Mucosa of descending colon (tissue), 3 donors: ENCODE measurements at regions not wholly inside any gene's neighbourhood (a gene's known extent, or its start where the extent isn't known, plus 50 kb on each side); places are given as distances from the start of the nearest gene placed in this dataset.

Source experiments
- ATAC-seq: fragments of 200-7000 bp; cut with Tn5 transposase; one replicate; pipeline ENCODE4 v1.9.1; 2020; ENCODE audit warnings: mild to moderate bottlenecking, moderate library complexity
- DNase-seq, 3 donors: peaks; one replicate each; pipeline ENCODE4 v3.0.0-alpha.2; 2020
- H3K36me3 ChIP-seq: fragments of 200-600 bp; one replicate; pipeline ENCODE4 v1.8.0; 2021; ENCODE audit warnings: low read depth, mild to moderate bottlenecking
- H3K4me1 ChIP-seq: fragments of 200-600 bp; one replicate; pipeline ENCODE4 v1.8.0; 2021; ENCODE audit warnings: low read depth, mild to moderate bottlenecking
- H3K4me3 ChIP-seq: fragments of 200-600 bp; one replicate; pipeline ENCODE4 v1.8.0; 2021; ENCODE audit warnings: mild to moderate bottlenecking
- H3K9me3 ChIP-seq: fragments of 200-600 bp; one replicate; pipeline ENCODE4 v1.8.0; 2021; ENCODE audit warnings: mild to moderate bottlenecking
- CTCF ChIP-seq: fragments of 200-600 bp; IDR thresholded peaks from one replicate; pipeline ENCODE4 v1.8.0; 2022; ENCODE audit warnings: antibody characterized with exemption, mild to moderate bottlenecking
- intact Hi-C, 2 donors: fragments of 100-400 bp; cut with DNase I in 1 of 2; cut with micrococcal nuclease in 1 of 2; formaldehyde crosslinking; loops; one replicate each; pipeline versions ENCODE4 v1.11.0 to v1.11.1; 2022; cut with DNase I, micrococcal nuclease
- donor health status: DM: no; HTN: no; CAD: no; lungs with moderate emphysema.
- donor health status: DM: no; HTN: no; CAD: no.
- donor health status: DM: no; HTN: yes; CAD: no.

GRCh38 chr3:84194029-84194428 lies 764.8 kb upstream of the CADM2 start:
- Histone ChIP-seq H3K36me3 (no peaks in the 10 kb centered on the region), H3K4me1 (no peaks in the 10 kb centered on the region), H3K9me3 (peaks cover 63% of the 10 kb centered on the region), H3K4me3 (no peak overlapping the region)
- DNase-seq (no peak), ATAC-seq (no peak)
- intact Hi-C loops: no loop called here
- no peak for TF ChIP-seq CTCF

GRCh38 chr3:84209474-84209873 lies 749.3 kb upstream of the CADM2 start:
- TF ChIP-seq CTCF: no peak

GRCh38 chr3:84223512-84223911 lies 735.3 kb upstream of the CADM2 start:
- no peak for TF ChIP-seq CTCF
- Histone ChIP-seq H3K9me3 (peaks cover 62% of the 10 kb centered on the region), H3K4me1 (no peaks in the 10 kb centered on the region), H3K36me3 (no peaks in the 10 kb centered on the region), H3K4me3 (no peak overlapping the region)
- intact Hi-C loops: no loop called here
- no peak for DNase-seq
- no peak for ATAC-seq

More at GRCh38 chr3:84209474-84209873, 749.3 kb upstream of the CADM2 start:
- ATAC-seq (no peak), DNase-seq (no peak)
- no peaks in the 10 kb centered on the region for H3K4me1 ChIP-seq
- H3K4me3 ChIP-seq: no peak overlapping the region
- H3K9me3 ChIP-seq: peaks cover 32% of the 10 kb centered on the region
- no peaks in the 10 kb centered on the region for H3K36me3 ChIP-seq
- intact Hi-C loops: no loop called here

- peaks cover 62% of the 10 kb centered on the region for H3K9me3 ChIP-seq
- H3K36me3 ChIP-seq: no peaks in the 10 kb centered on the region
- intact Hi-C loops: no loop called here
- H3K4me3 ChIP-seq: no peak overlapping the region
- ATAC-seq (no peak), DNase-seq (no peak)
- TF ChIP-seq CTCF: no peak
- no peaks in the 10 kb centered on the region for H3K4me1 ChIP-seq
Measured at GRCh38 chr3:84224262-84224661, 734.5 kb upstream of the CADM2 start.

- no peak for ATAC-seq
- intact Hi-C loops: no loop called here
Measured at GRCh38 chr3:84236261-84236660, 722.5 kb upstream of the CADM2 start.

More at GRCh38 chr3:84236261-84236660, 722.5 kb upstream of the CADM2 start:
- no peak overlapping the region for H3K4me3 ChIP-seq
- no peaks in the 10 kb centered on the region for H3K4me1 ChIP-seq
- H3K9me3 ChIP-seq: peaks cover 28% of the 10 kb centered on the region
- DNase-seq: no peak
- TF ChIP-seq CTCF: no peak
- H3K36me3 ChIP-seq: no peaks in the 10 kb centered on the region
